Upper lobe of left lung (tissue), 4 donors: ENCODE measurements at regions not wholly inside any gene's neighbourhood (a gene's known extent, or its start where the extent isn't known, plus 50 kb on each side); places are given as distances from the start of the nearest gene placed in this dataset.

Source experiments
- EP300 ChIP-seq, 4 donors: sonication (generic); formaldehyde crosslinking; IDR thresholded peaks; one replicate each; pipeline ENCODE4 v1.5.1; 2017; ENCODE audit warnings: antibody characterized with exemption in 4 of 4, control low read depth in 2 of 4
- POLR2A ChIP-seq, 4 donors: fragments of 450-650 bp; IDR thresholded peaks; one replicate each; pipeline ENCODE4 v1.5.1; 2016 to 2017; ENCODE audit warnings: antibody characterized with exemption in 4 of 4, mild to moderate bottlenecking in 2 of 4
- TF ChIP-seq, protein P1 (sequence below), 6 experiments: fragments of 450-650 bp in 4 of 6; fragments of 200-600 bp in 2 of 6; sonication (generic) in 2 of 6; IDR thresholded peaks; one replicate each; pipeline ENCODE4 v1.5.1; 2016 to 2019; ENCODE audit warnings: antibody characterized with exemption in 6 of 6

DNA sequence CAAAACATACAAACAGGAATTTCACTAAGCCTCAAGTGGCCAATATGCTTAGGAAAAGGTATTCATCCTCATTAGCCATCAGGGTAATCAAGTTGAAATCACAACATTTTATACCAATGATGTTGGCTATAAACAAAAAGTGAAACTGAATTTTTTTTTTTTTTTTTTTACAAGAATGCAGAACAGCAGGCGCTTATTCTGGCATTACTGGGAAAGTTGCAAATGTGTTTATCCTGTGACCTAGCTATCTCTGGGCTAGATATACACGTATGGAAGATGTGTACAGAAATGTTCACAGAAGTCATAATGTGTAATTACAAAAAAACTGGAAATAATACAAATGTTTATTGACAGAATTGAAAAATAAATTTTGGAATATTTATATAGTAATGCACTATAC lies 1430.4 kb upstream of the TENM3 start:
- TF ChIP-seq, protein P1, sequence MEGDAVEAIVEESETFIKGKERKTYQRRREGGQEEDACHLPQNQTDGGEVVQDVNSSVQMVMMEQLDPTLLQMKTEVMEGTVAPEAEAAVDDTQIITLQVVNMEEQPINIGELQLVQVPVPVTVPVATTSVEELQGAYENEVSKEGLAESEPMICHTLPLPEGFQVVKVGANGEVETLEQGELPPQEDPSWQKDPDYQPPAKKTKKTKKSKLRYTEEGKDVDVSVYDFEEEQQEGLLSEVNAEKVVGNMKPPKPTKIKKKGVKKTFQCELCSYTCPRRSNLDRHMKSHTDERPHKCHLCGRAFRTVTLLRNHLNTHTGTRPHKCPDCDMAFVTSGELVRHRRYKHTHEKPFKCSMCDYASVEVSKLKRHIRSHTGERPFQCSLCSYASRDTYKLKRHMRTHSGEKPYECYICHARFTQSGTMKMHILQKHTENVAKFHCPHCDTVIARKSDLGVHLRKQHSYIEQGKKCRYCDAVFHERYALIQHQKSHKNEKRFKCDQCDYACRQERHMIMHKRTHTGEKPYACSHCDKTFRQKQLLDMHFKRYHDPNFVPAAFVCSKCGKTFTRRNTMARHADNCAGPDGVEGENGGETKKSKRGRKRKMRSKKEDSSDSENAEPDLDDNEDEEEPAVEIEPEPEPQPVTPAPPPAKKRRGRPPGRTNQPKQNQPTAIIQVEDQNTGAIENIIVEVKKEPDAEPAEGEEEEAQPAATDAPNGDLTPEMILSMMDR (IDR thresholded peaks at IDR 0.05) = no peak
- no peak for TF ChIP-seq EP300 (IDR thresholded peaks at IDR 0.05)
- TF ChIP-seq POLR2A (IDR thresholded peaks at IDR 0.05) = no peak
